Esophagus muscularis mucosa (tissue), 4 donors: ENCODE measurements at regions not wholly inside any gene's neighbourhood (a gene's known extent, or its start where the extent isn't known, plus 50 kb on each side); places are given as distances from the start of the nearest gene placed in this dataset.

Experiments used
- CTCF ChIP-seq, 3 experiments: fragments of 200-600 bp in 2 of 3; fragments of 450-650 bp in 1 of 3; sonication (generic) in 2 of 3; IDR thresholded peaks; one replicate each; pipeline ENCODE4 v1.5.1; 2017 to 2019; ENCODE audit warnings: antibody characterized with exemption in 3 of 3, mild to moderate bottlenecking in 2 of 3, moderate library complexity in 1 of 3
- EP300 ChIP-seq: sonication (generic); formaldehyde crosslinking; IDR thresholded peaks from one replicate; pipeline ENCODE4 v1.6.1; 2017; ENCODE audit warnings: antibody characterized with exemption
- POLR2A ChIP-seq: fragments of 450-650 bp; IDR thresholded peaks from one replicate; pipeline ENCODE4 v1.6.1; 2017; ENCODE audit warnings: antibody characterized with exemption, moderate library complexity, mild to moderate bottlenecking, low read depth
- POLR2AphosphoS5 ChIP-seq, 2 donors: sonication (generic); formaldehyde crosslinking; IDR thresholded peaks; one replicate each; pipeline ENCODE4 v1.6.1; 2017; ENCODE audit warnings: antibody characterized with exemption in 2 of 2

GRCh38 chr10:56633876-56634452, 272.9 kb upstream of the ZWINT start:
- no peak for TF ChIP-seq EP300
- TF ChIP-seq CTCF (IDR thresholded peaks at IDR 0.05), result no peak
- no peak for TF ChIP-seq POLR2A
- TF ChIP-seq POLR2AphosphoS5 (IDR thresholded peaks at IDR 0.05), result no peak
